Posterior vena cava (tissue), 2 donors: ENCODE measurements at regions not wholly inside any gene's neighbourhood (a gene's known extent, or its start where the extent isn't known, plus 50 kb on each side); places are given as distances from the start of the nearest gene placed in this dataset.
"Not testable (repeated sequence)": the region's sequence is repeated elsewhere in the genome, so short reads cannot be mapped to it uniquely, and the experiment has no call there.

Source experiments
- DNase-seq: peaks from one replicate; pipeline ENCODE4 v3.0.0-alpha.2; 2020; ENCODE audit warnings: low spot score
- intact Hi-C, 2 donors: fragments of 100-400 bp; cut with DNase I; formaldehyde crosslinking; loops; one replicate each; pipeline versions ENCODE4 v1.14.1 to v1.14.2; 2022 to 2023
- donor health status: DM: yes; HTN: yes; CAD: no.
- donor health status: DM: yes; HTN: yes; CAD: no.

GRCh38 chr6:155684416-155685196 lies 229.0 kb upstream of the NOX3 start:
- no peak for DNase-seq
- intact Hi-C loops, result no loop called here

DNA sequence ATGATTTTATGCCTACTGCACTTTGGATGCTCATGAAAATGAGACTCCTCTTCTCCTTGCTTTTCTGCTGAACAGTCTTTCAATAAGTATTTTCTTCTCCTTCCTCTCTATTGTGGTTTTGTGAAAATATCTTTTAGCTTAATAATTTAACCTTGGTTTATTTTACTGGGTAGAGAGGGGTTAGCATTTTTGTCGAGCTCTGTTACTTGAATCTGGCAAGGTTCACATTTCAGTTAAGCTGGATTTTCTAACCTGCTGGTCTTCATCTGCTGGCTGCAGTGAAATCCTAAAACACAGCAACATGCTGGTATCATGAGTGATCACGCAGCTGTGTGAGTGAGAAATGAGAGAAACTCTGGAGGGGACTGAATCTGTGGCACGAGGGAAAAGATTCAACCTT lies 222.7 kb upstream of the NOX3 start:
- intact Hi-C loops, result loop anchor here in 1 of 2 donors (2.0 kb wide), 1 partner anchor 14 kb away; no protein-coding TSS in a partner anchor
- no peak for DNase-seq

GRCh38 chr6:155676346-155676745 lies 220.7 kb upstream of the NOX3 start:
- no peak for DNase-seq
- intact Hi-C loops, result no loop called here

GRCh38 chr6:155670655-155671054 lies 215.0 kb upstream of the NOX3 start:
- intact Hi-C loops, result no loop called here
- DNase-seq, result no peak

GRCh38 chr6:155660251-155660977 lies 204.8 kb upstream of the NOX3 start:
- intact Hi-C loops, result no loop called here
- DNase-seq, result no peak

DNA sequence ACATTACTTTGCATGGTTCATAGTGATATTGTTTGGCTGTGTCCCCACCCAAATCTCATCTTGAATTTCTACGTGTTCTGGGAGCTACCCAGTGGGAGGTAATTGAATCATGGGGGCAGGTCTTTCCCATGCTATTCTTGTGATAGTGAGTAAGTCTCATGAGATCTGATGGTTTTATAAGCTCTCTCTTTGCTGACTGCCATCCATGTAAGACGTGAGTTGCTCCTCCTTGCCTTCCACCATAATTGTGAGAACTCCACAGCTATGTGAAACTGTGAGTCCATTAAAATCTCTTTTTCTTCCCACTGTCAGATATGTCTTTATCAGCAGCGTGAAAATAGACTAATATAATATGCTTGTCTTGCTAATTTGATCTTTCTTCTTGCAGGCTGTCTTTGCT lies 200.4 kb upstream of the NOX3 start:
- intact Hi-C loops, result no loop called here
- no peak for DNase-seq

GRCh38 chr6:155654474-155654873 lies 198.8 kb upstream of the NOX3 start:
- no peak for DNase-seq
- intact Hi-C loops, result no loop called here

DNA sequence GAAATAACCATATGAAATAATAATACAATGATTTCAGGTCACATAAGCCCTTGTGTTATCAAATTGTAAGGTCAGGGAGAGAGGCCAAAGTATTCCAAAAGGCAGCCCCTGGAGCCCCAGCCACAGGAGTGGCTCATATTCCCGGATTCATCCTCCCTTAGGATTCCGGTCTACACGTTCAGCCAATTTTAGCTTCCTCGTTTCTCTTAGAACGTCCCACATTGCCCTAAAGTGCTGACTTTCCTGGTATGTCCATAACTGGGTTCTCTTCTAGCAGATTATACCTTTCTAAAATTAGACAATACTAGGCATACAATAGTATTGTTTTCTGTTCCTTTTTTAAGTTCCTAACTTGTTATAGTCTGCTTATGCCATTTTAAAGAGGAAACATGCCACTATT lies 192.7 kb upstream of the NOX3 start:
- intact Hi-C loops, result no loop called here
- no peak for DNase-seq

- intact Hi-C loops, result no loop called here
- no peak for DNase-seq
These were observed 191.7 kb upstream of the NOX3 start for GRCh38 chr6:155647354-155647753.

GRCh38 chr6:155646443-155646842 lies 190.8 kb upstream of the NOX3 start:
- no peak for DNase-seq
- intact Hi-C loops, result no loop called here

GRCh38 chr6:155645325-155645724 lies 189.7 kb upstream of the NOX3 start:
- intact Hi-C loops, result no loop called here
- no peak for DNase-seq

DNA sequence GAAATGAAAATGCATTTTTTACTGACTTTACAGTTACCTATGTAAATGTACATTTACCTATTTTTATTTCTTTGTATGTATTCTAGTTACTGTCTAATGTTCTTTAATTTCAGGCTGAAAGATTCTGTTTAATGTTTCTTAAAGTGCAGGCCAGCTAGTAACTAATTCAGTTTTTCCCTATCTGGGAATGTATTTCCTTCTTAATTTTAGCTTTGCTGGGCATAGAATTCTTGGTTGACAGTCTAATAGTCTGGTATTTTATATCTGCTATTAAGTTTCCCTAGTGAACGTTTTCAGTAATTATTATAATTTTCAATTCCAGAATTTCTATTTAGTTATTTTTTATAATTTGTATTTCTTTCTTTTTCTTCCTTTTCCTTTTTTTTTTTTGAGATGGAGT lies 186.0 kb upstream of the NOX3 start:
- no peak for DNase-seq
- intact Hi-C loops, result no loop called here

DNA sequence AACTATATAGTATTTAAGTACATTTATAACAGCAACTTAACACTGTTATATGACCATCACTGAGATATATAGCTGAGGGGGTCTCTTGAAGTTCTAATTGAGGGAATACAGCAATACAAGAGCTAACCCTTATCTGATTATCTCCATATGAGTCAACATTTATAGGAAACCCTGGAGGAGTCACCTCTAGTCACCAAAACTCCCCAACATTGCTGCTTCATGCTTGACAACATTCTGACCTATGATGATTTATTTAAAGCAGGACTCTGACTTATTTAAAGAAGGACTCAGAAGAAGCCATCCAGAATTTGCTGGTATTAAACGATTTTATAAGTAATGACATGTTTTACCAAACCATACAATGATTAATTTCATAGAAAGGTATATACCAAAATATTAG lies 182.6 kb upstream of the NOX3 start:
- DNase-seq, result no peak
- intact Hi-C loops, result no loop called here

GRCh38 chr6:155635416-155635815 lies 179.8 kb upstream of the NOX3 start:
- no peak for DNase-seq
- intact Hi-C loops, result no loop called here

DNA sequence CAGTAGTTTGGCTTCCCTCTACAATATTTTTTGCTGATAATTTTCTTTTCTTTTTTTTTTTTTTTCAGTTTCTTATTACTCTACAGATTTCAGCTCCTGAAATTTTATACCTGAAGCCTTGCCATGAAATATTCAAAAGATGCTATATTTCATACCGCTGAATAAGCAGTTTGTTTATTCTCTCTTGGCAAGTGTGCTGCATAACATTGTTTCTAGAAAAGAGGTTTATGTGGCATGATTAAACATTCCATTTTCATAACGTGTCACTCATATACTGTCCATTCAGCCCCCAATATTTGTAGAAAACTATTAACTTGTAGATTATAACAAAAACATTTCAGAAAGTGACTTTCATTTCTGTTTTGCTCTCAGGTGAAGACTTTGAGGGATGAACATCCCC lies 174.4 kb upstream of the NOX3 start:
- no peak for DNase-seq
- intact Hi-C loops, result no loop called here

DNA sequence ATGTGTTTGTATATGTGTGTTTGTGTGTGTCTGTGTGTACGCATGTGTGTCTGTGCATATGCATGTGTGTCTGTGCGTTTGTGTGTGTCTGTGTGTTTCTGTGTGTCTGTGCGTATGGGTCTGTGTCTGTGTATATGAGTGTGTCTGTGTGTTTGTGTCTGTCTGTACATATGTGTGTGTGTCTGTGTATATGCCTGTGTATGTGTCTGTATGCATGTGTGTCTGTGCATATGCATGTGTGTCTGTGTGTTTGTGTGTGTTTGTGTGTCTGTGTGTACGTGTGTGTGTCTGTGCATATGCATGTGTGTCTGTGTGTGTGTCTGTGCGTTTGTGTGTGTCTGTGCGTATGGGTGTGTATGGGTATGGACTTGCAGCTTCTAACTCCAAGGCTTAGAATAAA lies 174.0 kb upstream of the NOX3 start:
- intact Hi-C loops, result no loop called here
- no peak for DNase-seq

- intact Hi-C loops, result no loop called here
- DNase-seq, result no peak
These were observed 172.7 kb upstream of the NOX3 start for GRCh38 chr6:155628306-155628705.

- intact Hi-C loops, DNase-seq: not testable (repeated sequence)
These were observed 172.1 kb upstream of the NOX3 start for GRCh38 chr6:155627722-155628212.

- DNase-seq, result no peak
- intact Hi-C loops, result no loop called here
These were observed 168.0 kb upstream of the NOX3 start for GRCh38 chr6:155623450-155624178.

DNA sequence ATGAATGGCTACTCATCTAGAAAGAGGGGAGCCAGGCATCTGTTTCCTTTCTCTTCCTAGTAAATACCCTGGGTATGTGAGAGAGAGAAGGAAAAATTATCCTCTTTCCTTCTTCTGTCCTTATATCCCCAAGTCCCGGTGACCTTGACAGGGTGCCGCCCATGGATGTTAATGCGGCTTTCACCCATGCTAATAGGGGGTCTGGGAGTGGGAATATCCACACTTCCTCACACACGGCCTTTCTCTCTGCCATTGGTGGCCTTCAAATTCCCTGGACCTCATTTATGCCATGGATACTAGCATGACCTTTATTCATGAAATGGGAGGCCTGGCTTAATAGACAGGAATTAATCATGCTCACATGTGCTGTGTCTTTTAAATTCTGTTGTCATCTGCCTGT lies 159.0 kb upstream of the NOX3 start:
- intact Hi-C loops, result no loop called here
- no peak for DNase-seq
